HG03521 (cell line): ENCODE measurements at regions not wholly inside any gene's neighbourhood (a gene's known extent, or its start where the extent isn't known, plus 50 kb on each side); places are given as distances from the start of the nearest gene placed in this dataset.

ENCODE experiments used
- ATAC-seq: cut with Tn5 transposase; IDR thresholded peaks from one replicate; pipeline ENCODE4 v1.9.1; 2021; ENCODE audit warnings: mild to moderate bottlenecking, moderate library complexity; ENCODE audit not compliant: unreplicated experiment

DNA sequence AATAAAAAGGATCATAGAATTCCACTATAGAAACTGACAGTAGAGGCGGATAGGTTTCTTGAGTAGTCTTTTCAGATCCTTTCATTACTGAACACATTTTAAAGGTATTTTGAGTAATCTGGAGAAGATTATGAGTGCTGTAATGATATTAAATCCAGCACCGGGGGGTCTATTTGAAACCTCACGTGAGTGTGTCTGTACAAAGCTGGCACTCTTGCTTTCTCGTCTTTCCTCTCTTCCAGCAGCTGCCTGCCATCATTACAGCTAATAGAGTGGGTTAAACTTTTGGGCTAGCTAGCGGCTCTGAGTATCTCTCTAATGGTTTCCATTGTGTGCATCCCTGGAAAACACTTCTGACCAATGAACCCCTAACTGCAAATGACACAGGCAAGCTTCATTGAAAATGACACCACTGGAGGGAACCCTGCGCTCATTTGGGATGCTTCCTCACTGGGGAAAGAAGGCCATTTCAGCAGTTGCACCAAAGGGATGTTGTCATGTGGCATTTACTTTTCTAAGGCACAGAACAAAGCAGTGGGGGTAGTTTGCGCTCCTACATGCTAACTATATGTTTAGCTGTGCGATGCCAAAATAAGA, 101.0 kb downstream of the HRH4 start:
- no peak for ATAC-seq

DNA sequence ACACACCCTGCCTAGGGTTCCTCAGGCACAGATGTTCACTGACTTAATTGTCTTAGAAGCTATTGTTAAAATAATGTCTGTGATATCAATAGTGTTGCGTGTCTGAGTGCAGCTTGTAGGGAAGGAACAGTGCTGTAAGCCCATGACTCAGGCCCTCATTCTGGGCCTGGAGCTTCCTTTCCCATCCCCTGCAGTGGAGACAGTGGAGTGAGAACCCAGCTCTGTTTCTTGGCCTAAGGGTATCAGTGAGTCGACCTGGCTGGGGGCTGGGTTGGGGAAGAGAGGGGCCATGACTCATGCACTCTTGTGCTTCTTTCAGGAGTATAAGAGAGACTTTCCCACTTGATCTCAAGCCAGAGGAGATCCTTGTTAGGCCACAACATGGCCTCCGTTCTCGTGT, 106.8 kb downstream of the HRH4 start:
- no peak for ATAC-seq

DNA sequence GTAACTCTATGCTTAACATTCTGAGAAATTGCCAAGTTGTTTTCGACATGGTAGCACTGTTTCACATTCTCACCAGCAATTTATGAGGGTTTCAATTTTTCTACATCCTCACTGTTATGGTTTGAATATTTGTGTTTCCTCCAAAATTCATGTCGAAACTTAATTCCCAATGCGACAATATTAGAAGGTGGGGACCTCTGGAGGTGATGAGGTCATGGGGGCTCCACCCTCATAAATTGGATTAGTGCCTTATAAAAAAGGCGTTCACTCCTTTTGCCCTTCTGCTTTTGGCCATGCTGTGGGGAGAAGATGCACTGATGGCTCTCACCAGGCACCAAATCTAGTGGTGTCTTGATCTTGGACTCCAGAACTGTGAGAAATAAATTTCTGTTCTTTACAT, 110.3 kb downstream of the HRH4 start:
- ATAC-seq: no peak

DNA sequence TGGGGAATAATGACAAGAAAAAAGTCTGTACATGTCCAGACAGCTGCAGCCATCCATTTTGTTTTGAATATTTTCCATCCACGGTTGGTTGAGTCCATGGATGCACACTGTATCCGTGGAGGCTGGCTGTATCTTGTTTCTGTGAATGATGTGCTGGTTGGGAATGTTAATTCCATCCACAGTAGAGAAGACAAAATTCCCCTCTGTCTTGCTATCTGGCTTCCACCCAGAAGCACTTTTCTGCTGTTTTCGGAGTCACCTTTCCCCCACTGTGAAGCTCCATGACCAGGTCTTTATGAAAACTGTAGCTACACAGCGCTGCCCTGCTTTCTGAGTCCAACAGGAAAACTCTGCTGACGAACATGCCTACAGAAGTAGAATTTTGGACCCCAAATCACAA, 122.3 kb downstream of the HRH4 start:
- ATAC-seq: no peak

DNA sequence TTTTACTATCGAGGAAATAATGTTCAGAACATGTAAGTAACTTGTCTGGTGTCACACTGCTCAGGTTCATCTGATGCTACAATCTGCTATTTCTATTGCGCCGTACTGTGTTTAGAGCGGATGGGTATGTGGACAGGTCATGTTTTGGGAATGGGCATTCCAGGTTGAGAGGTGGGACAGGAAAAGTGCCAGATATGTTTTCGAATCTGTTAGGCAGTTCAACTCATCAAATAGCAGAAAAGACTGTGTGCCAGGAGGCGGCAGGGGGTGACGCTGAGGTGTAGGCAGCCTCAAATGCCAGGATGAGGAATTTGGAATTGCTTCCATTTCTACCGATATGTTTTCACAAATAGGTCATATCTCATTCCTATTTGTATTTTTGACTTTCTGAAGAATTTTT, 123.8 kb downstream of the HRH4 start:
- ATAC-seq: no peak

DNA sequence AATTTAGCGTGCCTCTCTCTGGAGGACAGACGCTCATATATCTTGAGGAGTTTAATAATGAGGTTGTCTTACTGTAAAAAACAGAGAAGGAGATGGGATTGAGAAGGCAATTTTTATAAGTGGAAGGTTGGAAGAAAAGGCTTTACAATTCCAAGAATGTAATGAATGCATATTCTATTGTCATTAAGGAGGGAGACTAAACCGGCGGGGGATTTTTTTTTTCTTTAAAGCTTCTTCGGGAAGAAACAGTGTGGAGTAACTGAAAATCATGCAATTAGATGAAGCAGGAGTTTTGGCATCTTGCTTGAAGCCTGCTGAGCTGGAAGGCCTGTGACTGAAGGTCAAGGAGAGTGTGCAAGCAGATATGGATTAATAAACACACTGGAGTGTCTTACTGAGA, 124.4 kb downstream of the HRH4 start:
- ATAC-seq: no peak

DNA sequence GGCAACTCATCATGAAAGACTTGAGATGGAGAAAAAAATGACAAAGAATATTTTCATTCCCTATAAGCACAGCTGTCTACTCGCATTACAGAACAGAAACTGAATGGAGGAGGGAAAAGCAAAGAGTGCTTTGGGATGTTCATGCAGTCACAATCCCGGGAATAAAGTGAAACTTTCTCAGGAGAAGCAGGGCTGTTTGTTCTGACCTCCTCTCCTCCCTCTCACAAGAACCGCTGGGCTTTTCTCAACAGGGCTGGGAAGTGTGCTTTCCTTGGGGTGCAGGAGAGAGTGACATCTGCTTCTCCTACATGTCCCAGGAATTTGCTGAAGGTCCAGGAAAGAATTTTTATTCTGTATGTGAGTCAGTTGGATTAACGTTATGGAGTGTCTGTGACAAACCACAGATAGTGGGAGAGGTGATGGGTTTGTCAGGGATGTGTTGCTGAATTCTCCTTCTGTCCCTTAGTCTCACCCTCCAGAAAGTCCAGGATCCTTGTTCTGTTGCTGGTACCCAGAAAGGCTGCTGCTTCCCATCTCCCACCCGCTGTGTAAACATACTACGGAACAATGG, 125.6 kb downstream of the HRH4 start:
- ATAC-seq: no peak

DNA sequence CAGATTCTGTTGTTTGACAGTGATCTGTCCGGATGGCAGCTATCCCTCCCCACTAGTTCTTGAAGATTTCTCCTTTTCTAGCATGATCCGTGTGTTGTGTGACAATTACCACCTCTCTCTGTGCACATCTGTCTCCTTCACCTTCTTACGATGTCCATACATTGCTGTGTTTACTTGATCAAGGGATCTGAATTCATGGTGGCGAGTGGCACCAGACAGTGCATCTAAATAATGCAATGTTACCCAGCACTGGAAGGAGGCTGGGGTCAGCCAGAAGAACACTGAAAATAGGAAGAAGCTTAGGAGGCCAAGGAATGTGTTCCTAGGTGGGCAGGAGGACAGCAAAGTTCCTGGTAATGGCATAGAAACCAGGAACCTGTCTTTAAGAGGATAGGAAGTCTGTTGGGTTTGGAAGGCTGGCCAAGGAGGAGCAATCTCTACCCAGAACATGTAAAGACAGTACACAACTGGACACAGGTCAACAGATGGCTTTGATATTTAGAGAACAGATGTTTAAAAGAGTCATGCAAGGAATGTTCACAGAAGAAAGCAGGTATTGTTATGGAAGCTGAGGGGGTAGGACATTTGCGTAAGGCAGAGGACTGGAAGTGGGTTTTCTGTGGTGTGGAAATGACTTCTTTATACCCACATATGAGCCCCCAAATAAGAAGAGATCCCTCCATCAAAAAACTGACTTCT, 126.4 kb downstream of the HRH4 start:
- no peak for ATAC-seq

DNA sequence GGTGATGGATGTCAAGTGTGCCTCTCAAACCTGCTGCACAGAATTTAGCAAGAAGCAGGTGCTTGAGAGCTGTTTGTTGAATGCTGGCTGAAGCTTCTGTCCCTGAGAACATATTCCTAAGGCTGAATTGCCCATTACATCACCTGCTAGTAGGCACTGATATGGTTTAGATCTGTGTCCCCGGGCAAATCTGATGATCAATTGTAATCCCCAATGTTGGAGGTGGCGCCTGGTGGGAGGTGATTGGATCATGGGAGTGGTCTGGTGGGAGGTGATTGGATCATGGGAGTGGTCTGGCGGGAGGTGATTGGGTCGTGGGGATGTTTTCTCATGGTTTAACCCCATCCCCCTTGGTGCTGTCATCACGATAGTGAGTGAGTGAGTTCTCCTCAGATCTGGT, 128.0 kb downstream of the HRH4 start:
- no peak for ATAC-seq

DNA sequence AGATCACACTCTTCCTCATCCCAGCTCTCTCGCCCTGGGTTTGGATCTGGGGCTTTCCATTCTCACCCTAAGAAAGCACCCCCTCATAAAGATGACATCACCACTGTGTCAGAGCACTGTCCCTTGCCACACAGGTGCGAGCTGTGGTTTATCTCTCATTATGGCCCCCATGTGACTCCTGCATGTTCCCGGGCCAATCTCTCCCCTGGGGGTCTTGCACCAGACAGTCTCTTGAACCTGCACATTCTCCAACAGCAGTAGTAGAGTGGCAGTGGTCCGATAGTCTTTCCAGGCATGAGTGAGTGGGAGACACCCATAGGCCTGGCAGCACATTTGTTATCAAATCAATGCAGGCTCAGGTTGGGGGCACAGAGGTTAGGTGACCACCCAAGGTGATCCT, 130.5 kb downstream of the HRH4 start:
- ATAC-seq: no peak

DNA sequence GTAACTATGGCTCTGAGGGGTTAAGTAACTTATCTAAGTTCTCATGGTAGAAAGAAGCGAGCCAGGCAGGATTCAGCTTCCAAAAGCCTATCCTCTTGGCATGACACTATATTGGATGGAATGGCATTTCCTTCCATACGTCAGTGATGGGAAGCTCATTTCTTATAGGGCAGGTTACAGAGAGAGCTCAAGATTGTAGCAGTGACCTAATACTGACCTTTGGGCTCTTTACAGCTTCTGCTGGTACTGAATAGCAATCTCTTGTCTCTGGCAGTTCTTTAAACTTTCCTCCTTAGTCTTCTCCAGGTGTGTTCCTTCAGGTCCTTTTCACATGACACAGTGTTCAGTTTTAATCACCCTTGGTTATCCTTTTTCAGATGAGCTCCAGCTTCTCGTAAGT, 133.0 kb downstream of the HRH4 start:
- ATAC-seq: no peak

DNA sequence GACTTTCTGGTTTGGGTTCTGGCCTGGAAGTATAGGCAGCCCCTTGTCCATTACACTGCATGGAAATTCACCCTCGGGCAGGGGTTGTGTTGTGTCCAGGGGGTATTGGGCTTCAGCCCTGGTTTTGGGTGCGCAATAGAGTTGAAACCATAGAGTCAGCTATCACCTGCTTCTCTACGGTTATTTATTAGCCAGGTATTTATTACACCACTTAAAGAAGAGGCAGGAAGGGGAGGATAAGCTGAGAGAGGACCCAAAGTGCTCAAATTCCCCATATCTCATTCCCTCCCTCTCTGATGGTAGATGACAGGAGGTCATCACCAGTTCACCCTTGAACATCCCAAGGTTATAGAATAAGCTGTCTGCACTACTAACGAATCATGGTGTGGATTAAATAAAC, 133.4 kb downstream of the HRH4 start:
- ATAC-seq: no peak

DNA sequence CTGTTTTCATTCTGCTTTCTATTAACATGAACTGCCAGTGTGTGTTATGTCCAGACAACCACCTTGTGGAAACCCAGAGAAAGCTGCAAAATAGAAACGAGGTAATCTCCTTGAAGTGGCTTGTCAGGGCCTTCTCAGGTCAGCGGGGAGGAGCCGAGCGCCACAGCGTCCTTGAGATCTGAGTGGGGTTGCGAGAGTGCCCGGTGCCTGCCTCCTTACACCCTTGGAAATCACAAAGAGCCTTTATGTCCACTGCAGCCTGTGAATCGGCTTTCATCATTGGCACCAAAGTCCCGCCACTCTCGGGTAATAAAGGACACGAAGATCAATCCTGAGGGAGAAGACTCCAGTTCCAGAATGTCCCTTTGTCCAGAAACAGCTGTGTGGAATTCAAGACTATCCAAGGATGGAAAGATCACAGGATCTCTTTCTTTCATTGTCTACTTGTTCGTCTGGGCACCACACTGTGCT, 135.2 kb downstream of the HRH4 start:
- ATAC-seq: no peak

DNA sequence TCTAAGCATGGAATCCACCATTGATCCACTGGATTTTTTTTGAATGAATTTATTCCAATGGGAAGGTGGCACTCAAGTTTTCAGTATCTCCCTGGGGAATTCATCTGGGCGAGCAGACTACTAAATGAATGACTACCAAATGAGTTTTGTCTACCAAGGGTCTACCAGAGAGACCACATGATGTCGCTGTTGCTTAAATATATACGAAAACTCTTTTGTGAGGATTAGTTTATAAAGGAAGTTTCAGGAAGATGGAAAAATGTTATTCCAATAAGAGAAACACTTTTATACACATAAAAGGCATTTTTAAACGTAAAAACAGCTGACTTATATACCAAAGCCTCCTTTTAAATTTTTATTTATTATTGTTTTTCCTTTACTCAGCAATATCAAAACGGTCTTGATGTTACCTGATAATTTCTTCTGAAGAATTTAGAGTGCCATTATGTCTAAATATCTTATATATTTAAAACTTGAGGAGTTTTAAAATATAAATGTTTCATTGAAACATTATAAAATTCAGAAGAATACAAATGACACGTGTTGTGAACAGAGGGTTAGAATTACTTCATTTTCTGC, 139.7 kb downstream of the HRH4 start:
- no peak for ATAC-seq

DNA sequence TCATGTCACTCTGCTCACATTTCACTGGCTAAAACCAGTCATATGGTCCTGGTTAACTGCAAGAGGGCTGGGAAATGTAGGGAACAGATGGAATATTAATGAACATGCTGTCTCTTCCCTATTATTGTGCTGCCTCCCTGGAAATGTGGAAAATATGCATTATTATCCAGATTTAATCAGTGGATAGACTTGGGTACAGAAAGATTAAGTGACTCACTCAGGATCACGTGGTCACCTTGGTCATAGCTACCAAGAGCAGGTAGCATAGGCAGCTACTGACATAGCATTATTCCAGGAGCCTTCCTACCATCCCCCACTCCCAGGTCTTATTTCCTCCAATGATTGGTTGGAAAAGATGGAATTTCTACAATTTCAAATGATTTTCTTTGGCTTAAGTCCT, 141.1 kb downstream of the HRH4 start:
- no peak for ATAC-seq

DNA sequence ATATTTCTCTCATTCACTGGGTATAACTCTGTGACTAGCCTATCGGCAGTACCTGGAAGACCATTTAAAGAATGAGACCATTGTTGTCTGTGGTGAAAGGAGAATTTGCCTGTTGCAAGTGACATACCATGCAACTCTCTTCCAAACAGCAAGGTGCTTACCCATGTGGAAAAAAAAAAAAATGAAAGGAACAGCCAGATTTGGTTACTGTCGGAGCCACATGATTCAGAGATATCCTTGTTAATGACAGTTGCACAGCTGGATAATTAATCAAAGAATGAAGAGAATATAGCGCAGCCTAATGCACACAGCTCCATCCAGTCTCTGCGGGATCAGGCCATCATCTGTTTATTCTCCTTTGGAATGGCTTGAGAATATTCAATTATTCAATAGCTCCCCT, 141.8 kb downstream of the HRH4 start:
- no peak for ATAC-seq

DNA sequence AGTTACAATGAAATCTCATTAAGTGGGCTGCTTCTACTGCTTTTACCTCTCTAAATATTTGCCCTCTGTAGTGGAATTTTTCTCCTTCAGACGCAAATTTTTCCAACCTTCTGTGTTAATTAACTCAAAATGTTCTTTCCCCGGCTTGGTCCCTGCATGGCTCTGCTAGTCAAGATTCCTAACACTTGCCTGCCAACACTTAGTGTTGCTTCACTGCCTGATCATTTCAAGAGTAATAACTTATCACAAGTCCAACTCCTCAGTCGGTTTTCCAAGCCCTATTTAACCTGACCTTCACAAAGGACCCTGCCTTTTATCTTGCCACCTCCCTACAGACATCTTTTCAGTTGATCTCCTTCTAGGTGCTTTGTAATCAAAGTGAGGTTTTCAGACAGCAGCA, 142.7 kb downstream of the HRH4 start:
- ATAC-seq: no peak

DNA sequence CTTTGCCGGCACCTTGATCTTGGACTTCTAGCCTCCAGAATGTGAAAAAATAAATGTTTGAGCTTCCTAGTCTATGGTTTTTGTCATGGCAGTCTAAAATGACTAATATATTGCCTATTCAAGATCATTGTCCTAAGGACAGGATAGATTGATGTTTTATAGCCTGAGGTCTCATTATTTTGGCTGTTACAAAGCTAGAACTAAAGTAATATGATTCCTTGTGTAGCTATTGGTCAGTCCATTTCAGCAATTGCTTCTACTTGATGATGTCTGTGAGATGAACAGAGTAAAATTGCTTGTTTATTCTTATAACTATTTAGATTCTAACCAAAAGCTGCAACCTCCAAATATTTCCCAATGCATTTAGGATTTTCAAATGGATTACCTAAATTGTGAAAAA, 145.0 kb downstream of the HRH4 start:
- no peak for ATAC-seq

DNA sequence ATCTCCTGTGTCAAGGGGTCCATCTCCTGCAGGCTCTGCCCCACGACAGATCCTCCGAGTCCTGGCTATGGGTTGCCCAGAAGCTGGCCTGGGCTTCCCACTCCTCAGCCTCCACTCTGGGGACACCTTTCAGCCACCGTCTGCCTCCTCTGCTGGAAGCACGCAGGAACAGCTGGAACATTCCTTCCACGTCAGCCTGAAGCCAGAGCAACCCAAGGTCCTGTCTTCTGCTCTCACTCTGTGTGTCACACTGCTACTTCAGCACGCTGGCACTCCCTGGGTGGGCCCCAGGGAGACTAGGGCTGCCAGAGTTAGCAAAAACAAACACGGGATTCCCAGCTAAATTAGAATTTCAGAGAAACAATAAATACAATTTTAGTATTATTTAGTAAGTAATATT, 148.8 kb downstream of the HRH4 start:
- ATAC-seq: no peak

DNA sequence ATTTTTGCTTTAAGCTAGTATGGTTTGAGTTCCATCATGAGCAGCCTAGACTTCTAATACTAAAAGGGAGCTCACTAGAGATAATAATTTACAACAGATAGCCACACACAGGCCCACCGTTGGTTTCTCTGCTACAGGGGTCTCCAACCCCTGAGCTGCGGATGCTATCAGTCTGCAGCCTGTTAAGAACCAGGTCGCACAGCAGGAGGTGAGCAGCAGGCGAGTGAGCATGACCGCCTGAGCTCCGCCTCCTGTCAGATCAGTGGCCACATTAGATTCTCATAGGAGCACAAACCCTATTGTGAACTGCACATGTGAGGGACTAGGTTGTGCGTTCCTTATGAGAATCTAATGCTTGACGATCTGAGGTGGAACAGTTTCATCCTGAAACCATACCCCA, 150.6 kb downstream of the HRH4 start:
- no peak for ATAC-seq

DNA sequence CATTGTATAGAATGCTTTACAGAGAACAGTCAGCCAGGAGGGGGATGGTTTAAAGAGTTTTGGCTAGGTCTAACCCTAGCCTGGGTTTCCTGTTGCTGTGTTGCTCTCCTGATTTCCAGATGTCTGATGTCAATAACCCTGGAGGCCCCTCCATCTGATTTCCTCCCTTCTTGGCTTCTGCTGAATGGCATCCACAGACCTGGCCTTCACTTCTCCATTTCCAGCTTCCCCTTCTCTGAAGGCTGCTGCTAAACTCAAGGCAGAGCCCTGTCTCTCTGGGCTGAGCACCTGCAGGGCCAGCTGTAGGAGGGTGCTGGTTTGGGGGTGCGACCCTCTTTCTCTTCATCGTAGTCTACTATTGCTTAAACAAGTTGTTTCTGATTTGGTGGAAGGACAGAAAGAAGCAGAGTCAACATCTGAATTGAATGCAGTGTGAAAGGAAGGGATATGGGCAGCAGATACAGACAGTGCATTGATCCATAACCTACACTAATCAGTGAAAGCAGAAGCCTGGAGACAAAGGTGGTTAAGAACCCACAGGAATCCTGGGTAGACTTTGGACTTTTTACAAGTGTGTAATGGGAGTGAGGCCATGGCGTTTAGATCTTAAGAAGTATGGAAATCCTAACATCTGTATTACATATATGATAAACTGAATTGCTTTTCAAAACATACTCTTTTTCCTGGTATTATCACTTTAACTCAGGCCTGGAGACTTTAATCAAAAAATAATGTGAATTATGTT, 153.6 kb downstream of the HRH4 start:
- ATAC-seq: no peak

DNA sequence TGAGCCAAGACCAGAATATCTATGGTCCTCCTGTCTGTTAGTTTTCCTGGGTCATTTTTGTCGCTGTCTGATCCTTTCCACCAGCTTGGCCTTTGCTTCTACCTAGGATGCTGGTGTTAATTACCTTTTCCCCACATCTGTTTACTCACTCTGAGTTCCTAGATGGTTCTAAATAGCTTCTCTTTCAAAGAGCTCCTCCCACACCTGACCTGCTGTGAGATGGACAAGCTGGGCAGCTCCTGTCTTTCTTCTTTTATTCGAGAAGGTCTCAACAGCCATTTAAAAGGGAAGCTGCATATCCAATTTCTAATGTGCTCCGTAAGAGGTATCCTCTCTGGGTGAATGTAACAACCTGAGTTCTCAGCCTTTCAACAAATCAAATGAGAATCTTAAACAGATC, 156.2 kb downstream of the HRH4 start:
- no peak for ATAC-seq
